ENCODE measurements at regions not wholly inside any gene's neighbourhood (a gene's known extent, or its start where the extent isn't known, plus 50 kb on each side); places are given as distances from the start of the nearest gene placed in this dataset.

DNA sequence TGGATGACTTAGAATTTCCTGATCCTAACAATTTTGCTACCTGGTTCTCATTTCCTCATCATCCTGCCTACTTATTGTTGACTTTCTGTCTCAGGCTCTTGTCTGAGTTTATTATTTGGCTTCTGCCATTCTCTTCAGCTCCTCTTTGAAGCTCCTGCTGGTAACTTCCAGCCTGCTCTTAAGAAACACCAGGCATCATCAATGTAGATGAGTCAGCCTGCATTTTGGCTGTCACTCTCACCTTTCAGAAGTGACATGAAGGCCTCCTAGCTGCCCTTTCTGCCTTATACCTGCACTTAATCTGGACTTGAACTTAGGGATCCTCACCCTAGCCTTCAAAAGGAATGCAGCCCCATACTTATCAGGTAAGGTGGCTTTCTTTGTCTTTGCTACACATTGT lies 551.8 kb upstream of the ZNF608 start:
- no peaks in the 10 kb centered on the region for H3K4me1 ChIP-seq
- H3K9me3 ChIP-seq, result no peaks in the 10 kb centered on the region
- Mint-ChIP-seq H3K27ac (ENCODE audit: unreplicated experiment) (no peak overlapping the region), H3K36me3 (ENCODE audit: insufficient read depth, unreplicated experiment) (no peaks in the 10 kb centered on the region), H3K9me3 (ENCODE audit: unreplicated experiment) (no peaks in the 10 kb centered on the region), H3K4me1 (ENCODE audit: low read depth, unreplicated experiment) (peaks cover 20% of the 10 kb centered on the region), H3K4me3 (ENCODE audit: unreplicated experiment) (no peak overlapping the region), H3K27me3 (ENCODE audit: insufficient read depth, unreplicated experiment) (no peaks in the 10 kb centered on the region)
- BruUV-seq (replicated peaks), result no TSS peak
- no peaks in the 10 kb centered on the region for H3K27me3 ChIP-seq (replicated peaks; ENCODE audit: control insufficient read depth, insufficient read depth, low read length)
- ChIA-PET POLR2A (no interaction called here), CTCF (no interaction called here)
- TF ChIP-seq, protein P1, sequence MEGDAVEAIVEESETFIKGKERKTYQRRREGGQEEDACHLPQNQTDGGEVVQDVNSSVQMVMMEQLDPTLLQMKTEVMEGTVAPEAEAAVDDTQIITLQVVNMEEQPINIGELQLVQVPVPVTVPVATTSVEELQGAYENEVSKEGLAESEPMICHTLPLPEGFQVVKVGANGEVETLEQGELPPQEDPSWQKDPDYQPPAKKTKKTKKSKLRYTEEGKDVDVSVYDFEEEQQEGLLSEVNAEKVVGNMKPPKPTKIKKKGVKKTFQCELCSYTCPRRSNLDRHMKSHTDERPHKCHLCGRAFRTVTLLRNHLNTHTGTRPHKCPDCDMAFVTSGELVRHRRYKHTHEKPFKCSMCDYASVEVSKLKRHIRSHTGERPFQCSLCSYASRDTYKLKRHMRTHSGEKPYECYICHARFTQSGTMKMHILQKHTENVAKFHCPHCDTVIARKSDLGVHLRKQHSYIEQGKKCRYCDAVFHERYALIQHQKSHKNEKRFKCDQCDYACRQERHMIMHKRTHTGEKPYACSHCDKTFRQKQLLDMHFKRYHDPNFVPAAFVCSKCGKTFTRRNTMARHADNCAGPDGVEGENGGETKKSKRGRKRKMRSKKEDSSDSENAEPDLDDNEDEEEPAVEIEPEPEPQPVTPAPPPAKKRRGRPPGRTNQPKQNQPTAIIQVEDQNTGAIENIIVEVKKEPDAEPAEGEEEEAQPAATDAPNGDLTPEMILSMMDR (IDR thresholded peaks at IDR 0.05; ENCODE audit: insufficient read depth in 1 of 2, low read depth in 1 of 2, low read length in 1 of 2, severe bottlenecking in 1 of 2, unreplicated experiment in 1 of 2), result no peak
- no peak overlapping the region for H3K4me3 ChIP-seq (ENCODE audit: low read depth, low read length)
- no peak for DNase-seq
- H3K36me3 ChIP-seq (ENCODE audit: control insufficient read depth, insufficient read depth, low read length), result no peaks in the 10 kb centered on the region
- intact Hi-C loops (cut with micrococcal nuclease; ENCODE audit: unreplicated experiment), result no loop called here

DNA sequence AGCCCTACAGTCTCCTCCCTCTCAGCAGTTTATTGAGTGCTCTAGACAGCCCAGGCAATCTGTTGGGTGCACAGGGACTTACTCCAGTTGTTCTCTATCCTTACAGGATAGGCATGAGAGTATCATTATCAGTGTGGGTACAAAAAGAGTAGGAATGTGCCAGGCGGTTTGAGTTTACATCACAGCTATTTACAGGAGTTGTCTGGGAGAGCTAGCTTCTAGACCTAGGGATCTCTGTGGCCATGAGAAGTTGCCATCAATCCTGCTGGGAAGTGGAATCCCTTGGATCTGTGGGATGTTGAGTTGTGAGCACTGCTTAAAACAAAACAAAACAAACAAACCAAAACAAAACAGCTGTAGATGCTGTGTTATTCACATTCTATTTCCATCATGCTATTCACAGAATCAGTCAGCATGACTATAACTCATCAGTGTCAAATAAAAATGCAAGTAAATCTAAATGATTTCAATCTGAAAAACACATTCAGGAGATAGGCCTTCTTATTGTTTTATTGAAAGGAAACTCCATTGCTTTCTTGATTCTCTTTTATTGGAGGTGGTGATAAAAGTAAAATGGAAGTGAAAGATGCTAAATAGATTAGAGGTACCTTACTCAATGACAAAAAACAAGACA lies 552.4 kb upstream of the ZNF608 start:
- Mint-ChIP-seq H3K27me3 (ENCODE audit: insufficient read depth, unreplicated experiment) (no peaks in the 10 kb centered on the region), H3K36me3 (ENCODE audit: insufficient read depth, unreplicated experiment) (no peaks in the 10 kb centered on the region), H3K9me3 (ENCODE audit: unreplicated experiment) (no peaks in the 10 kb centered on the region), H3K4me1 (ENCODE audit: low read depth, unreplicated experiment) (peaks cover 21% of the 10 kb centered on the region), H3K27ac (ENCODE audit: unreplicated experiment) (no peak overlapping the region), H3K4me3 (ENCODE audit: unreplicated experiment) (no peak overlapping the region)
- TF ChIP-seq, protein P1 (IDR thresholded peaks at IDR 0.05; ENCODE audit: insufficient read depth in 1 of 2, low read depth in 1 of 2, low read length in 1 of 2, severe bottlenecking in 1 of 2, unreplicated experiment in 1 of 2), result no peak
- H3K9me3 ChIP-seq, result no peaks in the 10 kb centered on the region; the same call in 1 of the 2 replicates
- intact Hi-C loops (cut with micrococcal nuclease; ENCODE audit: unreplicated experiment), result no loop called here
- peaks cover 2% of the 10 kb centered on the region for H3K4me1 ChIP-seq
- ChIA-PET POLR2A (no interaction called here), CTCF (no interaction called here)
- H3K4me3 ChIP-seq (ENCODE audit: low read depth, low read length), result no peak overlapping the region
- BruUV-seq (replicated peaks), result no TSS peak
- H3K27me3 ChIP-seq (replicated peaks; ENCODE audit: control insufficient read depth, insufficient read depth, low read length), result no peaks in the 10 kb centered on the region
- no peak for DNase-seq
- H3K36me3 ChIP-seq (ENCODE audit: control insufficient read depth, insufficient read depth, low read length), result no peaks in the 10 kb centered on the region

DNA sequence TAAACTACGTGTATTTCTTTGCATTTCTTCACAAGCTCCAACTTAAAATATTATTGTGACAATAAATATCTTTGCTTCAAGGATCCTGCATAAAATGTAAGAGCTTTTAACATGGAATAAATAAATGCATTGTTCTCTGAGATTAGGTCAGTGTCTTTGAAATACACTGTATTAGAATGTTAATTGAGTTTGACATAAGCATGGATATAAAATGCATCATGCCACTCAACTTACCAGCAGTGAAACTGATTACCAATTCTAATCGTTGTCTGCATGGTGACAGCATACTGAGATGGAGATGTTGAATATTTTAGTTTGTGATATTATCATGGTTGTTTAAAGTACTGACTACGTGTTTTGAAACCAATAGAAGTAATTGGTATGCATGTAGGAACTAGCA lies 555.3 kb upstream of the ZNF608 start:
- Histone ChIP-seq H3K27me3 (replicated peaks; ENCODE audit: control insufficient read depth, insufficient read depth, low read length) (no peaks in the 10 kb centered on the region), H3K4me1 (peaks cover 12% of the 10 kb centered on the region), H3K9me3 (peaks cover 9% of the 10 kb centered on the region; the same call in 1 of the 2 replicates), H3K36me3 (ENCODE audit: control insufficient read depth, insufficient read depth, low read length) (no peaks in the 10 kb centered on the region), H3K4me3 (ENCODE audit: low read depth, low read length) (no peak overlapping the region)
- no TSS peak for BruUV-seq (replicated peaks)
- TF ChIP-seq, protein P1 (IDR thresholded peaks at IDR 0.05; ENCODE audit: insufficient read depth in 1 of 2, low read depth in 1 of 2, low read length in 1 of 2, severe bottlenecking in 1 of 2, unreplicated experiment in 1 of 2), result no peak
- ChIA-PET CTCF (no interaction called here), POLR2A (no interaction called here)
- H3K9me3 Mint-ChIP-seq (ENCODE audit: unreplicated experiment), result no peaks in the 10 kb centered on the region
- intact Hi-C loops (cut with micrococcal nuclease; ENCODE audit: unreplicated experiment), result no loop called here
- no peak overlapping the region for H3K27ac Mint-ChIP-seq (ENCODE audit: unreplicated experiment)
- H3K27me3 Mint-ChIP-seq (ENCODE audit: insufficient read depth, unreplicated experiment), result no peaks in the 10 kb centered on the region
- no peaks in the 10 kb centered on the region for H3K36me3 Mint-ChIP-seq (ENCODE audit: insufficient read depth, unreplicated experiment)
- H3K4me3 Mint-ChIP-seq (ENCODE audit: unreplicated experiment), result no peak overlapping the region
- H3K4me1 Mint-ChIP-seq (ENCODE audit: low read depth, unreplicated experiment), result peaks cover 21% of the 10 kb centered on the region
- no peak for DNase-seq
